HG03103 (cell line): ENCODE measurements at regions not wholly inside any gene's neighbourhood (a gene's known extent, or its start where the extent isn't known, plus 50 kb on each side); places are given as distances from the start of the nearest gene placed in this dataset.
"Not testable (repeated sequence)": the region's sequence is repeated elsewhere in the genome, so short reads cannot be mapped to it uniquely, and the experiment has no call there.

Experiments
- ATAC-seq: cut with Tn5 transposase; IDR thresholded peaks from one replicate; pipeline ENCODE4 v1.9.1; 2021; ENCODE audit warnings: low read depth; ENCODE audit not compliant: unreplicated experiment

DNA sequence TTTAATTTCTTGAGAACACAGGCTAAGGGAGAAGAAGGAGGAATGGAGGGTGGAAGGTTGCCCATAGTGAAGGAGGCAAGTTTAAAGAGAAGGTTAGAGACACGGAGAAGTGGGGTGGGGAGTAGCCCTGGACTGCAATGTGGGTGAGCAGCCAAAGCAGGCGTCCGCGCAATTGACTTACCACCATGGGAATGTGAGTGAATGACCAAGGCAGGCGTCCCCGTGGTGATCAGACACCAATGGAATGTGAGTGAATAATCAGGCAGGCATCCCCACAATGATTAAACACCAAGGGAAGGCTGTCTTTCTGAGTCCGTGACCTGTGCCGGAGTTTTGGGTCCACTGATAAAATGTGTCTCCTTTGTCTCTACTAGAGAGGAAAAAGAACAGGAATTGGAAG, 1223.1 kb downstream of the ARAP2 start:
- not testable (repeated sequence) for ATAC-seq

DNA sequence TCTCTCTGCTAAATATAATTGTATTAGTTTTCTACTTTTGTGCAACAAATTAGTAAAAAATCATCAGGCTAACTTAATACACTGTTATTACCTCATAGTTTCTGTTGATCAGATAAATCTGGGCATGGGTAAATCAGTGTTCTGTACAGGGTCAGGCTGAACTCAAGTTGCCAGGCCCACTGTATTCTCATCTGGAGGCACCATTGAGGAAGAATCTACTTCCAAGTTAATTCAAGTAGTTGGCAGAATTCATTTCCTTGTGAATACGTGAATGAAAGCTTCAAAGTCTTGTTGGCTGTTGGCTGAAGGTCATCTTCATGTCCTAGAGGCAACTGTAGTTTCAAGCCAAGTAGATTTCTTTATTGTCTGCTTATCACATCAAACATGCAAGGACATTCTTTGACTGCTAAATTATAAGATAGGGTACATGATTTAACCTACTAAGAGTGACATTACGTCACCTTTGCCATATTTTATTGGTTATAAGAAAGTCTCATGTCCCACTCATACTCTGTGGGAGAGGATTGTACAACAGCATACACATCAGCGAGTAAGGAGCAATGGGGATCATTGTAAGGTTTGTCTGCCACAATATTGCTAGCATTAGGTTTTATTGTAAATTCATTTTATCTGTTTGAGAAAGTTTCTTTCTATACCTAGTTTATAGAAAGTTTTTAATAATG, 1219.0 kb downstream of the ARAP2 start:
- ATAC-seq = no peak

GRCh38 chr4:35038079-35038805, 1206.1 kb downstream of the ARAP2 start:
- no peak for ATAC-seq

- no peak for ATAC-seq
Observed at GRCh38 chr4:35038845-35039244, 1205.5 kb downstream of the ARAP2 start.

GRCh38 chr4:35052546-35052945, 1191.8 kb downstream of the ARAP2 start:
- no peak for ATAC-seq

- ATAC-seq = no peak
Observed at GRCh38 chr4:35063031-35063570, 1181.2 kb downstream of the ARAP2 start.

GRCh38 chr4:35066406-35066805, 1177.9 kb downstream of the ARAP2 start:
- ATAC-seq = no peak

GRCh38 chr4:35080799-35081198, 1163.5 kb downstream of the ARAP2 start:
- ATAC-seq = no peak

DNA sequence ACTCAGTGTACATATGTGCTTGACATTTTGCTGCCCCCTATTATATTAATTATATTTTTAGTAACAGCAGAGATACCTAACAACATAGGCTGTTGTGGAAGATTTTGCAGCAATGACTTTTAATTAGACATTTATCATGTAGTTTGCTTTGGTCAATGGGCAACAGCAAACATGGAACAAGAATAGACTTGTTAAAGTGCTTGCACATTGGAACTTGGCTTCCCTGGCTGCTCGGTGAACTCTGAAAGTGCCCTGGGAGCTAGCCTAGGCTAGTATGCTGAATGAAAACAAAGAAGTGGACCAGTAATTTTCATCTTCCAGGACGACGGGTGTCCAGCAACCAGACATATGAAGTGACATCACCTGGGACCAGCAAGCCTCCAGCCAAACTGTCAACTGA, 1157.1 kb downstream of the ARAP2 start:
- ATAC-seq = no peak

DNA sequence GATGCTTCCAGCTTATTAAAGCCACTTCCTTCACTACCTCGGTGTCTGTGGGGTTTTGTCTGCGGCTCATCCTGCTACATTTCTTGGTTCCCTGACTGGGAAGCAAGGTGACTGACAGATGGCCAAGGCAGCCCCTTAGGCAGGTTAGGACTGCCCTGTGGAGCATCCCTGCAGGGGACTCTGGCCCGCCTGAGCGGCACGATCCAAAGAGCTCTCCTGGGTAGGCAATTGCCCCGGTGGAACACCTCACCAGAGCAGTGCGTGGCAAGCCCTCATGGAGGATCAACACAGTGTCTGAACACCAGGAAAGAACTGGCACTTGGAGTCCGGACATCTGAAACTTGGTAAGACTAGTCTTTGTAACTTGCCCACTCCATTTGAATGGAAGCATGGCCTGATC, 1143.4 kb downstream of the ARAP2 start:
- no peak for ATAC-seq

DNA sequence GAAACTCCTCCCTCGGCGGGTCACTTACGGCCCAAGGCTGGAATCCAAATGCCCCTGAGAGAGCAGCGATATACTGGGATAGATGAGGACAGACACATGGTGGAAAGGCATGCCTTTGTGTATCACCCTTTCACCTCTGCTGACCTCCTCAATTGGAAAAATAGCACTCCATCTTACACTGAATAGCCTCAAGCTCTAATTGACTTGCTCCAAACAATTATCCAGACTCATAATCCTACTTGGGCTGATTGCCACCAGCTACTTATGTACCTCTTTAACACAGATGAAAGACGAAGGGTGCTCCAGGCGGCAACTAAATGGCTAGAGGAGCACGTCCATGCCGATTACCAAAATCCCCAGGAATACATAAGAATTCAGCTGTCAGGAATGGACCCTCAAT, 1142.2 kb downstream of the ARAP2 start:
- no peak for ATAC-seq

GRCh38 chr4:35105486-35105885, 1138.8 kb downstream of the ARAP2 start:
- no peak for ATAC-seq

DNA sequence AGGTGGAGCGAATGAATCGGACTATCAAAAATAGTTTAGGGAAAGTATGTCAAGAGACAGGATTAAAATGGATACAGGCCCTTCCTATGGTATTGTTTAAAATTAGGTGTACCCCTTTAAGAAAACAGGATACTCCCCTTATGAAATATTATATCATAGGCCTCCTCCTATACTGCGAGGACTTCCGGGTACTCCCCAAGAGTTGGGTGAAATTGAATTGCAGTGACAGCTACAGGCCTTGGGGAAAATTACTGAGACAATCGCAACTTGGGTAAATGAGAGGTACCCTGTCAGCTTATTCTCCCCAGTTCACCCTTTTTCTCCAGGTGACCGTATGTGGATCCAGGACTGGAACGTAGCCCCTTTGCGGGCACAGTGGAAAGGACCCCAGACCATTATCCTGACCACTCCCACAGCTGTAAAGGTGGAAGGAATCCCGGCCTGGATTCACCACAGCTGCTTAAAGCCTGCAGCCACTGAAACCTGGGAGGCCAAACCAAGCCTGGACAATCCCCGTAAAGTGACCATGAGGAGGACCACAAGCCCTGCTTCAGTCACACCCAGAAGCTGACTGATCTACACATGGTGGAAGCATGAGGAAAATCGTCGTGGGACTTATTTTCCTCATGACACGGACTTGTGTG, 1138.1 kb downstream of the ARAP2 start:
- no peak for ATAC-seq

DNA sequence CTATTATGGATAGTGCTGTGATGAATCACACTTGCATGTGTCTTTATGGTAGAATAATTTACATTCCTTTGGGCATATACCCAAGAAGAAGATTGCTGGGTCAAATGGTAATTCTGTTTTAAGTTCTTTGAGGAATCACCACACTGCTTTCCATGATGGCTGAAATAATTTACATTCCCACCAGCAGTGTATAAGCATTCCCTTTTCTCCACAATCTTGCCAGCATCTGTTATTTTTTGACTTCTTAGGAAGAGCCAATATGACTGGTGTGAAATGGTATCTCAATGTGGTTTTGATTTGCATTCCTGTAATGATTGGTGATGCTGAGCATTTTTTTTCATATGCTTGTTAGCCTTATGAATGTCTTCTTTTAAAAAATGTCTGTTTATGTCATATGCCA, 1120.2 kb downstream of the ARAP2 start:
- no peak for ATAC-seq

DNA sequence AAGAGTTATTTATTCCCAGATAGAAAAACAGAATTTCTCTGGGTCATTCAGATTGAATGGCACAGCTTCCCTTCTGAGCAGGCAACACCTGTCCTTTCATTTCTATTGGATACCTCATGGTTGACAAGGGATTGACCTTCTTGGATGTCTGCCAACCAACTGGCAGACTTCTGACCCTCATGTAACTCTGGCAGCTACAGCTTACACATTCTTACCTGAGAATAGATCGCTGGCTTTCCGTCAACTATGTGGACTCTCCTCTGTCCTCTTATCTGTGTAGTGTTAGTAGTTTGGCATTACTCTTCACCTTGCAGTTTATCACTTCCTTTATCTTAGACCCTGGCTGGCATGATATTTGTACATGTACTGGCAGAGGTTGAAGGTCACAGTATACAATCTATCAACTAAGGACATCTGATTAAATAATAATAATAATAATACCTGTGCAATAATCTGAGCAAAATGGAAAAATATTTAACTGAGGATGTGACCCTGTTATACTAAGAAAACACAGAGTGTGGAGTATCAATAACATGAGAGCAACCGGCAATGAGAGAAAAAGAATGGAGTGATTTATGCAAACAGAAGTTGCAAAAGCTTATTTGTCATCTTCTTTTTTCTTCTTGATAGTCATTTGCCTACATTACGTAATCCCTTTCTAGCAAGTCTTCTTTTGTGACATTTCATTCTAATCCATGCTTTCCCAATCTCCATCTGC, 1118.2 kb downstream of the ARAP2 start:
- ATAC-seq = no peak

- ATAC-seq = no peak
Observed at GRCh38 chr4:35138449-35138848, 1105.9 kb downstream of the ARAP2 start.

GRCh38 chr4:35147761-35148160, 1096.6 kb downstream of the ARAP2 start:
- no peak for ATAC-seq

GRCh38 chr4:35151816-35152572, 1092.3 kb downstream of the ARAP2 start:
- no peak for ATAC-seq

- ATAC-seq = no peak
Observed at GRCh38 chr4:35163168-35163567, 1081.1 kb downstream of the ARAP2 start.

- ATAC-seq = no peak
Observed at GRCh38 chr4:35164063-35164462, 1080.3 kb downstream of the ARAP2 start.
